HEK293T (cell line): ENCODE measurements at regions not wholly inside any gene's neighbourhood (a gene's known extent, or its start where the extent isn't known, plus 50 kb on each side); places are given as distances from the start of the nearest gene placed in this dataset.

Source experiments
- BHLHE40 ChIP-seq: fragments of 450-650 bp; IDR thresholded peaks from 2 replicates; pipeline ENCODE4 v1.6.1; 2016; ENCODE audit warnings: mild to moderate bottlenecking, moderate library complexity, borderline replicate concordance
- CTBP1 ChIP-seq: fragments of 450-650 bp; IDR thresholded peaks from 2 replicates; pipeline ENCODE4 v1.6.1; 2016; ENCODE audit warnings: borderline replicate concordance
- FOXK2 ChIP-seq: fragments of 450-650 bp; IDR thresholded peaks from 2 replicates; pipeline ENCODE4 v1.6.1; 2016; ENCODE audit warnings: mild to moderate bottlenecking
- FOXM1 ChIP-seq: fragments of 450-650 bp; IDR thresholded peaks from 2 replicates; pipeline ENCODE4 v1.6.1; 2017; ENCODE audit warnings: mild to moderate bottlenecking, borderline replicate concordance
- HDGF ChIP-seq: fragments of 450-650 bp; IDR thresholded peaks from 2 replicates; pipeline ENCODE4 v1.6.1; 2017; ENCODE audit warnings: antibody characterized with exemption, borderline replicate concordance
- LEF1 ChIP-seq: fragments of 450-650 bp; IDR thresholded peaks from 2 replicates; pipeline ENCODE4 v1.6.1; 2017; ENCODE audit warnings: mild to moderate bottlenecking, borderline replicate concordance
- SP1 ChIP-seq: fragments of 450-650 bp; IDR thresholded peaks from 2 replicates; pipeline ENCODE4 v1.6.1; 2017
- TARDBP ChIP-seq: fragments of 450-650 bp; IDR thresholded peaks from 2 replicates; pipeline ENCODE4 v1.6.1; 2016
- ZNF384 ChIP-seq: fragments of 450-650 bp; IDR thresholded peaks from 2 replicates; pipeline ENCODE4 v1.6.1; 2016
- TF ChIP-seq, protein P1 (sequence below): fragments of 450-650 bp; IDR thresholded peaks from 2 replicates; pipeline ENCODE4 v1.6.1; 2016

DNA sequence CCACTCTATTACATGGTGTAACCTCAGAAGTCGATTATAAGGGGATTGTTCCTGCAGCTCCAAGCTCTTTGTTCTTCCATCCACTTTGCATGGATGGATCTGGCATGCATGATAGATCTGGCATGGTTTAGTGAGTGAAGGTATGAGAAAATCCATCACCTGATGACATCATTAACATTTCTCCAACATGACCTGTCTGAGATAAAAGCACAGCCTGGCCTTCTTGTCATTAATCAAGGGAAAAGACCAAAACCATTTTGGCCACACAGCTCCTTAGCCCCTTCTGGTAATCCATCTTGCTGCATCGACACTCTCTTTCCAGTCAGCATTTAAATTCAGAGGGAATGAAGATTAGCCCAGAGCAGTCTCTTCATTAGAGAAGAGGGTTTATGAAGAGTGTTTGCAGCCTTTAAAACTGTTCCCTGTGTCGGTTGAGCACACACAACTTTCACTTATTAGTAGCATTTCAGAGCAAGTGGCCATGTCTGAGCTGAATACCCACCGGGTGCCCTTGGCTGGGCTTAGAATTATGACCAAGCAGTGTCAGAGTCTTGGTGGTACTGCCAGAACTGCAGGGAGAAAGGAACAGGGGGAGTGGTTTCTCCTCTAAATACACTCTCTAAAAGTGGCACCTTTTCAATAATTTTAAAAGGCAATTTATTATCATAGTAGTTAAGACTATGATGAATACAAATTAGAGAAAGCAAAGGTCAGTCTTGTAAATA, 246.0 kb downstream of the HAPSTR1 start:
- no peak for TF ChIP-seq LEF1
- TF ChIP-seq ZNF384 = no peak
- TF ChIP-seq CTBP1 = no peak
- no peak for TF ChIP-seq HDGF
- TF ChIP-seq FOXM1 = no peak
- TF ChIP-seq BHLHE40 = no peak
- TF ChIP-seq SP1 = no peak
- TF ChIP-seq, protein P1, sequence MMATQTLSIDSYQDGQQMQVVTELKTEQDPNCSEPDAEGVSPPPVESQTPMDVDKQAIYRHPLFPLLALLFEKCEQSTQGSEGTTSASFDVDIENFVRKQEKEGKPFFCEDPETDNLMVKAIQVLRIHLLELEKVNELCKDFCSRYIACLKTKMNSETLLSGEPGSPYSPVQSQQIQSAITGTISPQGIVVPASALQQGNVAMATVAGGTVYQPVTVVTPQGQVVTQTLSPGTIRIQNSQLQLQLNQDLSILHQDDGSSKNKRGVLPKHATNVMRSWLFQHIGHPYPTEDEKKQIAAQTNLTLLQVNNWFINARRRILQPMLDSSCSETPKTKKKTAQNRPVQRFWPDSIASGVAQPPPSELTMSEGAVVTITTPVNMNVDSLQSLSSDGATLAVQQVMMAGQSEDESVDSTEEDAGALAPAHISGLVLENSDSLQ = no peak
- TF ChIP-seq TARDBP = no peak
- no peak for TF ChIP-seq FOXK2
